PC-3 (cell line): ENCODE measurements at regions not wholly inside any gene's neighbourhood (a gene's known extent, or its start where the extent isn't known, plus 50 kb on each side); places are given as distances from the start of the nearest gene placed in this dataset.

Experiments
- ATAC-seq: fragments of 200-7000 bp; cut with Tn5 transposase; 2 replicates; pipeline ENCODE4 v1.9.1; 2020; ENCODE audit warnings: mild to moderate bottlenecking, moderate library complexity
- BruUV-seq: library from RNA; stranded (reverse); fragments of 400-500 nt; replicated peaks from 2 replicates; lab custom pipeline; 2021; lab: Mats Ljungman, UMichigan
- CTCF ChIA-PET: fragments of 300-600 bp; sonication (Branson Sonifier 250); formaldehyde crosslinking; loops from one replicate; lab custom pipeline; 2022; ENCODE audit warnings: antibody characterized with exemption; lab: Charles Lee
- POLR2A ChIA-PET: fragments of 300-600 bp; sonication (Branson Sonifier 250); formaldehyde crosslinking; loops from one replicate; lab custom pipeline; 2022; ENCODE audit warnings: antibody characterized with exemption; ENCODE audit not compliant: unreplicated experiment; lab: Charles Lee
- DNase-seq: peaks from one replicate; pipeline ENCODE4 v3.0.0-alpha.2; 2015
- H2AFZ ChIP-seq: fragments of 300-600 bp; sonication (generic); 2 replicates; pipeline ENCODE4 v1.6.0; 2016; ENCODE audit warnings: antibody characterized with exemption, low read length
- H3F3A ChIP-seq: fragments of 300-600 bp; sonication (generic); one replicate; pipeline ENCODE4 v1.6.0; 2017; ENCODE audit warnings: antibody characterized with exemption, low read length, control low read depth, mild to moderate bottlenecking; ENCODE audit not compliant: unreplicated experiment
- H3K27ac ChIP-seq: fragments of 300-600 bp; sonication (generic); 2 replicates; pipeline ENCODE4 v1.5.1; 2016; ENCODE audit warnings: mild to moderate bottlenecking, low read length
- H3K27me3 ChIP-seq: fragments of 300-600 bp; sonication (generic); 2 replicates; pipeline ENCODE4 v1.6.1; 2016; ENCODE audit warnings: low read length, mixed read lengths
- H3K36me3 ChIP-seq: fragments of 300-600 bp; sonication (generic); 2 replicates; pipeline ENCODE4 v1.6.1; 2016; ENCODE audit warnings: low read depth, mixed run types, low read length, mixed read lengths
- H3K4me1 ChIP-seq: fragments of 300-600 bp; sonication (generic); 2 replicates; pipeline ENCODE4 v1.5.1; 2016; ENCODE audit warnings: low read length; ENCODE audit not compliant: insufficient read depth
- H3K4me2 ChIP-seq: fragments of 300-600 bp; sonication (generic); 2 replicates; pipeline ENCODE4 v1.6.0; 2016; ENCODE audit warnings: low read length
- H3K4me3 ChIP-seq: fragments of 300-600 bp; sonication (generic); 2 replicates; pipeline ENCODE4 v1.5.1; 2016; ENCODE audit warnings: mild to moderate bottlenecking, low read length, mixed read lengths
- H3K79me2 ChIP-seq: fragments of 300-600 bp; sonication (generic); 2 replicates; pipeline ENCODE4 v1.6.1; 2017; ENCODE audit warnings: low read length, mixed read lengths
- H3K9ac ChIP-seq: fragments of 300-600 bp; sonication (generic); 2 replicates; pipeline ENCODE4 v1.6.0; 2016; ENCODE audit warnings: mild to moderate bottlenecking, low read length
- H3K9me2 ChIP-seq: fragments of 300-600 bp; sonication (generic); replicated peaks from 2 replicates; pipeline ENCODE4 v1.6.1; 2016; ENCODE audit warnings: mixed run types, low read length, mixed read lengths
- H3K9me3 ChIP-seq: fragments of 300-600 bp; sonication (generic); 2 replicates; pipeline ENCODE4 v1.6.1; 2016; ENCODE audit warnings: low read length, mixed read lengths
- H4K20me1 ChIP-seq: fragments of 300-600 bp; sonication (generic); 2 replicates; pipeline ENCODE4 v1.6.1; 2016; ENCODE audit warnings: low read length, mixed read lengths
- EZH2 ChIP-seq: fragments of 300-600 bp; sonication (generic); IDR thresholded peaks from one replicate; pipeline ENCODE4 v1.6.1; 2017; ENCODE audit warnings: antibody characterized with exemption, mild to moderate bottlenecking, low read length; ENCODE audit not compliant: unreplicated experiment
- EZH2phosphoT487 ChIP-seq: fragments of 300-600 bp; sonication (generic); IDR thresholded peaks from 2 replicates; pipeline ENCODE4 v1.6.1; 2018; ENCODE audit warnings: mild to moderate bottlenecking, antibody characterized with exemption, low read length, borderline replicate concordance
- intact Hi-C: fragments of 100-400 bp; cut with micrococcal nuclease; formaldehyde crosslinking; loops from 2 replicates; pipeline ENCODE4 v1.9.0; 2023
- TF ChIP-seq, protein P1 (sequence below): fragments of 300-600 bp; sonication (generic); conservative IDR thresholded peaks from 2 replicates; pipeline ENCODE4 v1.5.1; 2017; ENCODE audit warnings: antibody characterized with exemption, low read depth, mild to moderate bottlenecking, low read length

DNA sequence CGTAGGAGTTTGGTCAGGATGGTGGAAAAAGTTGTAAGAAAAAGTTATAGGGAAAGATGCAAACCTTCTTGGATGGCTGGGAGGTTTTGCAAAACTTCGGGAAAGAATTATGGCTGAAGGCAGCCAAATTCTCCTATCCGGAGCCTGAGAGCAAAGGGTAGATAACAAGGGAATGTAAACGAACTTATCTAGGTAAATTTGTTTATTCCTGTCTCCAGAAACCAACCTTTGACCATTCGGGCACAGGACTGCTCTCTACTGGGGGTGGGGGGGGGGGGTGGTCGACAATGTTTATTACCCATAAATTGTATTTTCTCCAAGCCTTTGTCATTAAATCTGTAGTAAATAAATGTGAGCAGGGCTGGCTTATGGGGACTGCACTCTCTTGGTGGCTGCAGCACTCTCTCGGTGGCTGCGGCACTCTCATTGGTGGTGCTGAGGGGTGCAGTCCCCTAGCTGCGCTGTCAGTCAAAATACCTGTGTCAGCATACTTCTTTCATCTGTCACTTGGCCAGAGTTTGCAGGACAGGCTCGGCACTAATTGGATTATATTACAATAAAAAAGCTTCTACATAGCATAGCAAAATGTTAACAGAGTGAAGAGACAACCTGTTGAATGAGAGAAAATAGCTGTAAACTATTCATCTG lies 827.8 kb downstream of the SH3BGRL start:
- intact Hi-C loops, result no loop called here
- H3K9me2 ChIP-seq, result no peaks in the 10 kb centered on the region
- no peak for DNase-seq
- no peaks in the 10 kb centered on the region for H4K20me1 ChIP-seq
- TF ChIP-seq EZH2 (no peak), EZH2phosphoT487 (no peak)
- TF ChIP-seq, protein P1, sequence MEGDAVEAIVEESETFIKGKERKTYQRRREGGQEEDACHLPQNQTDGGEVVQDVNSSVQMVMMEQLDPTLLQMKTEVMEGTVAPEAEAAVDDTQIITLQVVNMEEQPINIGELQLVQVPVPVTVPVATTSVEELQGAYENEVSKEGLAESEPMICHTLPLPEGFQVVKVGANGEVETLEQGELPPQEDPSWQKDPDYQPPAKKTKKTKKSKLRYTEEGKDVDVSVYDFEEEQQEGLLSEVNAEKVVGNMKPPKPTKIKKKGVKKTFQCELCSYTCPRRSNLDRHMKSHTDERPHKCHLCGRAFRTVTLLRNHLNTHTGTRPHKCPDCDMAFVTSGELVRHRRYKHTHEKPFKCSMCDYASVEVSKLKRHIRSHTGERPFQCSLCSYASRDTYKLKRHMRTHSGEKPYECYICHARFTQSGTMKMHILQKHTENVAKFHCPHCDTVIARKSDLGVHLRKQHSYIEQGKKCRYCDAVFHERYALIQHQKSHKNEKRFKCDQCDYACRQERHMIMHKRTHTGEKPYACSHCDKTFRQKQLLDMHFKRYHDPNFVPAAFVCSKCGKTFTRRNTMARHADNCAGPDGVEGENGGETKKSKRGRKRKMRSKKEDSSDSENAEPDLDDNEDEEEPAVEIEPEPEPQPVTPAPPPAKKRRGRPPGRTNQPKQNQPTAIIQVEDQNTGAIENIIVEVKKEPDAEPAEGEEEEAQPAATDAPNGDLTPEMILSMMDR, result no peak
- ChIA-PET CTCF (no interaction called here), POLR2A (no interaction called here)
- no peaks in the 10 kb centered on the region for H3K36me3 ChIP-seq
- no peaks in the 10 kb centered on the region for H3F3A ChIP-seq
- H3K27me3 ChIP-seq, result no peaks in the 10 kb centered on the region
- no peaks in the 10 kb centered on the region for H3K9me3 ChIP-seq
- no peaks in the 10 kb centered on the region for H3K4me1 ChIP-seq
- H3K4me2 ChIP-seq, result no peak overlapping the region
- no peak overlapping the region for H2AFZ ChIP-seq
- no peak overlapping the region for H3K9ac ChIP-seq
- H3K79me2 ChIP-seq, result no peaks in the 10 kb centered on the region
- H3K27ac ChIP-seq, result no peak overlapping the region
- no peak for ATAC-seq
- H3K4me3 ChIP-seq, result no peak overlapping the region
- BruUV-seq, result no TSS peak

DNA sequence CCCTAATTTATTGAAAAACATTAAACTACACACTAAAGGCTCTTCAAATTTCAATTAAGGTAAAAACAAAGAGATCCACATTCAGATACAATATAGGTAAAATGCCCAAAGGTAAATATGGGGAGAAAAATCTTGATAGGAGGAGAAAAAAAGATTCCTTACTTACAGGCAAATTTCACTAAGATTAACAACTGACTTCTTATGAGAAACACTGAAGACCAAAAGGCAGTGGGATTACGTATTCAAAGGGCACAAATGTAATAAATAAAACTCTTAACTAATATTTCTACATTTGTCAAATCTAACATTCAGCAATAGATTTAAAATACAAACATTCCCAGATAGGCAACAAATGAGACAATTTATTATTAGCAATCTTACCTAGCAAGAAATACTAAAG lies 829.3 kb downstream of the SH3BGRL start:
- H3K79me2 ChIP-seq, result no peaks in the 10 kb centered on the region
- H3K9me3 ChIP-seq, result no peaks in the 10 kb centered on the region
- DNase-seq, result no peak
- no peak overlapping the region for H3K4me2 ChIP-seq
- H3K9me2 ChIP-seq, result no peaks in the 10 kb centered on the region
- H3K4me1 ChIP-seq, result no peaks in the 10 kb centered on the region
- no peak overlapping the region for H2AFZ ChIP-seq
- H4K20me1 ChIP-seq, result no peaks in the 10 kb centered on the region
- no peak overlapping the region for H3K27ac ChIP-seq
- intact Hi-C loops, result no loop called here
- H3K27me3 ChIP-seq, result no peaks in the 10 kb centered on the region
- no peak overlapping the region for H3K4me3 ChIP-seq
- no TSS peak for BruUV-seq
- no peak for ATAC-seq
- TF ChIP-seq, protein P1, result no peak
- TF ChIP-seq EZH2, result no peak
- no peak for TF ChIP-seq EZH2phosphoT487
- POLR2A ChIA-PET, result no interaction called here
- H3F3A ChIP-seq, result no peaks in the 10 kb centered on the region
- no peak overlapping the region for H3K9ac ChIP-seq
- H3K36me3 ChIP-seq, result no peaks in the 10 kb centered on the region
- CTCF ChIA-PET, result no interaction called here

DNA sequence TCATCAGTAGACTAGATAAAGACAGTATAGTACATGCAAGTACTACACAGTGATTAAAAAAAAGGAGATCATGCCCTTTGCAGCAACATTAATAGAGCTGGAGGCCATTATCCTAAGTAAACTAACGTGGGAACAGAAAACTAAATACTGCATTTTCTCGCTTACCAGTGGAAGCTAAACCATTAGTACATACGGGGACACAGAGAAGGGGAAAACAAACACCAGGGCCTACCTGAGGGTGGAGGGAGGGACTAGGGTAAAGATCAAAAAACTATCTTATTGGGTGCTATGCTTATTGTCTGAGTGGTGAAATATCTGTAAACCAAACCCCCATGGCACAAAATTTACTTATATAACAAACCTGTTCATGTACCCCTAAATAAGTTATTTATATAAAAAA lies 836.9 kb downstream of the SH3BGRL start:
- Histone ChIP-seq H3K9me2 (no peaks in the 10 kb centered on the region), H3K27ac (no peak overlapping the region), H3K9me3 (no peaks in the 10 kb centered on the region), H3K4me3 (no peak overlapping the region), H3K4me2 (no peak overlapping the region), H3F3A (no peaks in the 10 kb centered on the region), H2AFZ (no peak overlapping the region), H3K36me3 (no peaks in the 10 kb centered on the region), H3K9ac (no peak overlapping the region), H3K27me3 (no peaks in the 10 kb centered on the region), H4K20me1 (no peaks in the 10 kb centered on the region), H3K79me2 (no peaks in the 10 kb centered on the region), H3K4me1 (no peaks in the 10 kb centered on the region)
- no peak for TF ChIP-seq EZH2
- no peak for TF ChIP-seq EZH2phosphoT487
- no TSS peak for BruUV-seq
- ATAC-seq (no peak), DNase-seq (no peak)
- intact Hi-C loops, result no loop called here
- ChIA-PET CTCF (no interaction called here), POLR2A (no interaction called here)
